MM.1S (cell line): ENCODE measurements at regions not wholly inside any gene's neighbourhood (a gene's known extent, or its start where the extent isn't known, plus 50 kb on each side); places are given as distances from the start of the nearest gene placed in this dataset.

Source experiments
- DNase-seq: peaks from one replicate; pipeline ENCODE4 v3.0.0-alpha.2; 2015
- H2AFZ ChIP-seq: fragments of 300-600 bp; sonication (generic); 2 replicates; pipeline ENCODE4 v1.6.0; 2016; ENCODE audit warnings: antibody characterized with exemption, low read length
- H3F3A ChIP-seq: fragments of 300-600 bp; sonication (generic); 2 replicates; pipeline ENCODE4 v1.6.1; 2016; ENCODE audit warnings: mild to moderate bottlenecking, antibody characterized with exemption, low read length, moderate library complexity, mixed read lengths; ENCODE audit not compliant: insufficient read depth
- H3K27ac ChIP-seq: fragments of 300-600 bp; sonication (generic); 2 replicates; pipeline ENCODE4 v1.5.1; 2016; ENCODE audit warnings: mild to moderate bottlenecking, low read length
- H3K27me3 ChIP-seq: fragments of 300-600 bp; sonication (generic); replicated peaks from 2 replicates; pipeline ENCODE4 v1.6.0; 2016; ENCODE audit warnings: low read length; ENCODE audit not compliant: insufficient read depth
- H3K36me3 ChIP-seq: fragments of 300-600 bp; sonication (generic); replicated peaks from 2 replicates; pipeline ENCODE4 v1.6.1; 2016; ENCODE audit warnings: mild to moderate bottlenecking, low read length, mixed read lengths; ENCODE audit not compliant: insufficient read depth
- H3K4me1 ChIP-seq: fragments of 300-600 bp; sonication (generic); 2 replicates; pipeline ENCODE4 v1.6.1; 2016; ENCODE audit warnings: low read length, mixed read lengths
- H3K4me2 ChIP-seq: fragments of 300-600 bp; sonication (generic); 2 replicates; pipeline ENCODE4 v1.6.0; 2016; ENCODE audit warnings: low read depth, low read length
- H3K4me3 ChIP-seq: fragments of 300-600 bp; sonication (generic); 2 replicates; pipeline ENCODE4 v1.5.1; 2016; ENCODE audit warnings: low read length, mixed read lengths
- H3K79me2 ChIP-seq: fragments of 300-600 bp; sonication (generic); 2 replicates; pipeline ENCODE4 v1.6.1; 2016; ENCODE audit warnings: mixed run types, low read length, mixed read lengths
- H3K9ac ChIP-seq: fragments of 300-600 bp; sonication (generic); 2 replicates; pipeline ENCODE4 v1.6.1; 2016; ENCODE audit warnings: low read length, mixed read lengths
- H3K9me2 ChIP-seq: fragments of 300-600 bp; sonication (generic); replicated peaks from 2 replicates; pipeline ENCODE4 v1.6.1; 2016; ENCODE audit warnings: mild to moderate bottlenecking, low read length, mixed read lengths; ENCODE audit not compliant: insufficient read depth
- H3K9me3 ChIP-seq: fragments of 300-600 bp; sonication (generic); replicated peaks from 2 replicates; pipeline ENCODE4 v1.6.1; 2016; ENCODE audit warnings: mild to moderate bottlenecking, low read length, mixed read lengths; ENCODE audit not compliant: insufficient read depth
- H4K20me1 ChIP-seq: fragments of 300-600 bp; sonication (generic); 2 replicates; pipeline ENCODE4 v1.6.1; 2016; ENCODE audit warnings: mild to moderate bottlenecking, low read length, moderate library complexity, mixed read lengths; ENCODE audit not compliant: insufficient read depth
- CTCF ChIP-seq: fragments of 300-600 bp; sonication (generic); IDR thresholded peaks from 2 replicates; pipeline ENCODE4 v1.5.1; 2016; ENCODE audit warnings: antibody characterized with exemption, low read length, mixed read lengths
- EZH2 ChIP-seq: fragments of 300-600 bp; sonication (generic); optimal IDR thresholded peaks from 2 replicates; pipeline ENCODE3; 2017; ENCODE audit warnings: low read depth, mild to moderate bottlenecking, antibody characterized with exemption, low read length, mixed read lengths
- EZH2phosphoT487 ChIP-seq: fragments of 300-600 bp; sonication (generic); IDR thresholded peaks from 2 replicates; pipeline ENCODE4 v1.6.1; 2018; ENCODE audit warnings: antibody characterized with exemption, low read length

- no peak for TF ChIP-seq EZH2
- TF ChIP-seq CTCF: no peak
- TF ChIP-seq EZH2phosphoT487: no peak
- Histone ChIP-seq H4K20me1 (no peaks in the 10 kb centered on the region), H3K4me3 (no peak overlapping the region), H3K9ac (no peak overlapping the region), H2AFZ (no peak overlapping the region), H3K9me3 (no peaks in the 10 kb centered on the region), H3K27me3 (no peaks in the 10 kb centered on the region), H3K27ac (no peak overlapping the region), H3K79me2 (no peaks in the 10 kb centered on the region), H3K4me2 (no peak overlapping the region), H3K9me2 (no peaks in the 10 kb centered on the region), H3F3A (no peaks in the 10 kb centered on the region), H3K36me3 (no peaks in the 10 kb centered on the region), H3K4me1 (no peaks in the 10 kb centered on the region)
- DNase-seq: no peak
Observed at GRCh38 chr10:121112579-121113384, 261.6 kb downstream of the WDR11 start.

- Histone ChIP-seq H3K9me3 (no peaks in the 10 kb centered on the region), H2AFZ (no peak overlapping the region), H3K4me2 (no peak overlapping the region), H3F3A (no peaks in the 10 kb centered on the region), H4K20me1 (no peaks in the 10 kb centered on the region), H3K9me2 (no peaks in the 10 kb centered on the region), H3K4me3 (no peak overlapping the region), H3K9ac (no peak overlapping the region), H3K4me1 (no peaks in the 10 kb centered on the region), H3K27me3 (no peaks in the 10 kb centered on the region), H3K79me2 (no peaks in the 10 kb centered on the region), H3K36me3 (no peaks in the 10 kb centered on the region), H3K27ac (no peak overlapping the region)
- DNase-seq: no peak
- TF ChIP-seq EZH2phosphoT487: no peak
Observed at GRCh38 chr10:121113385-121113696, 262.2 kb downstream of the WDR11 start.

DNA sequence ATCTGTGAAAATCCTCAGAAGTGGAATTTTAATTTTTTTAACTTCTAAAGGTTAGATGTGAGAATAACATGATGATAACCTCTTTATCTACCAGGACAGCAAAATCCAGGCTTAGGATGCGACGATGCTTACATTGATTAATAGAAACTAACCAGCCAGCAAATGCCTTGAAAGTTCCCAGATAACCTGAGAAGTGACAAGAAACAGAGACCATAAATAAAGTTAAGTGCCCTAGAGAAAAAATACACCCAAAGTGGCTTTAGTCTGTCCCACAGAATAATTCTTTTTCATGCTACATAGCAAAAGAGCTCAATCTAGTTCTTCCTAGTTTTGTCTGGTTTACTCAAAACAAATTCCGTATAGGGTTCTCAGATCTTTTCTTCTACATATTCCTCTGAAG is 262.7 kb downstream of the WDR11 start:
- Histone ChIP-seq H3F3A (no peaks in the 10 kb centered on the region), H3K9me2 (no peaks in the 10 kb centered on the region), H3K9me3 (no peaks in the 10 kb centered on the region), H3K27me3 (no peaks in the 10 kb centered on the region), H3K4me3 (no peak overlapping the region), H3K27ac (no peak overlapping the region), H3K4me2 (no peak overlapping the region), H3K9ac (no peak overlapping the region), H2AFZ (no peak overlapping the region), H3K4me1 (no peaks in the 10 kb centered on the region), H4K20me1 (no peaks in the 10 kb centered on the region), H3K36me3 (no peaks in the 10 kb centered on the region), H3K79me2 (no peaks in the 10 kb centered on the region)
- TF ChIP-seq EZH2phosphoT487 (no peak), EZH2 (no peak), CTCF (no peak)
- no peak for DNase-seq

GRCh38 chr10:121115154-121115553 is 264.0 kb downstream of the WDR11 start:
- Histone ChIP-seq H3K79me2 (no peaks in the 10 kb centered on the region), H3K9me3 (no peaks in the 10 kb centered on the region), H3K9ac (no peak overlapping the region), H3K27me3 (no peaks in the 10 kb centered on the region), H3F3A (no peaks in the 10 kb centered on the region), H3K9me2 (no peaks in the 10 kb centered on the region), H4K20me1 (no peaks in the 10 kb centered on the region), H3K4me2 (no peak overlapping the region), H3K27ac (no peak overlapping the region), H3K4me1 (no peaks in the 10 kb centered on the region), H2AFZ (no peak overlapping the region), H3K36me3 (no peaks in the 10 kb centered on the region), H3K4me3 (no peak overlapping the region)
- TF ChIP-seq EZH2phosphoT487: no peak
- no peak for TF ChIP-seq EZH2
- TF ChIP-seq CTCF: no peak
- DNase-seq: no peak
